LNCAP (cell line): ENCODE measurements at regions not wholly inside any gene's neighbourhood (a gene's known extent, or its start where the extent isn't known, plus 50 kb on each side); places are given as distances from the start of the nearest gene placed in this dataset.

Source experiments
- TF ChIP-seq, protein P1 (sequence below): fragments of 450-650 bp; IDR thresholded peaks from 2 replicates; pipeline ENCODE4 v1.5.1; 2017; ENCODE audit warnings: mild to moderate bottlenecking

DNA sequence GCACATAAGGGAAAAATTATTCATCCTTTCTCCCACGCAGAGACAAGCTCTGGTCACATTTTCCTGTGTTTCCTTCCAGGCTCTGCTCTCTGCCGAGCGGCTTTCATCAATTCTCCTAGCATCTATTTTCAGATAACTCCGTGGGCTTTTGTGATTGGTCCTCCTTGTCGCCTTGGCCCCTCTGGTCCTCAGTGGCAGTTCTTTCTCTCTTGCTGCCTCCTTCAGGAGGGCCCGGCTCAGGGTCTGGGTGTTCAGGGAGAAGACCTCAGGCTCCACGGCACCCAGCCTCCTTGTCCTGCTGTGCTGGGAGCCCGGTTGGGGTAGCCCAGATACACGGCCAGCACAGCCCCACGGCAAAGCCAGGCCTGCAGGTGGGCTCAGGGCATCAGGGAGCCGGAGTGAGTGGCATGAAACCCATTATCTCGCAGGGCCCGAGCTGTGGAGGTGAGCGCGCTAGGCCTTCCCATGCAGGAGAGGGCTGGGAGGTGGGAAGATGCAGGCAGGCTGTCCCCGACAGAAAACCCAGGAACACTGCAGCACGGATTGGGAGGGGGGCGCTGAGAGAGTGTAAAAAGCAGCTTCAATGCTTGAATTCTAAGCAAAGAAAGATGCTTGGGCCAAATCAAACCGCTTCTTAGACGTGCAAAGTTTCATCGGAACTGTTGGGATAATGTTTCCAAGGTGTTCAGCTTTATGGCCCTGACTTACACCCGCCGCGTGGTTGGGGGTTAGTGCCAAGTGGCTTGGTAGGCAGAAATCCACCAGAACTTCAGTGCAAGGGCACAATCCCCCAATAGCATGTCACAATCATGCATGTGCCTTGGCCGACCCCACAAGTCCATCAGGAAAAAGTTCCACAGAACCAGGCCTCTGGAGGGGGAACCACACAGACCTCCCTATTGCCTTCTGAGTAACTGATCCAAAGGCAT, 81.9 kb upstream of the WNT7B start:
- TF ChIP-seq, protein P1, sequence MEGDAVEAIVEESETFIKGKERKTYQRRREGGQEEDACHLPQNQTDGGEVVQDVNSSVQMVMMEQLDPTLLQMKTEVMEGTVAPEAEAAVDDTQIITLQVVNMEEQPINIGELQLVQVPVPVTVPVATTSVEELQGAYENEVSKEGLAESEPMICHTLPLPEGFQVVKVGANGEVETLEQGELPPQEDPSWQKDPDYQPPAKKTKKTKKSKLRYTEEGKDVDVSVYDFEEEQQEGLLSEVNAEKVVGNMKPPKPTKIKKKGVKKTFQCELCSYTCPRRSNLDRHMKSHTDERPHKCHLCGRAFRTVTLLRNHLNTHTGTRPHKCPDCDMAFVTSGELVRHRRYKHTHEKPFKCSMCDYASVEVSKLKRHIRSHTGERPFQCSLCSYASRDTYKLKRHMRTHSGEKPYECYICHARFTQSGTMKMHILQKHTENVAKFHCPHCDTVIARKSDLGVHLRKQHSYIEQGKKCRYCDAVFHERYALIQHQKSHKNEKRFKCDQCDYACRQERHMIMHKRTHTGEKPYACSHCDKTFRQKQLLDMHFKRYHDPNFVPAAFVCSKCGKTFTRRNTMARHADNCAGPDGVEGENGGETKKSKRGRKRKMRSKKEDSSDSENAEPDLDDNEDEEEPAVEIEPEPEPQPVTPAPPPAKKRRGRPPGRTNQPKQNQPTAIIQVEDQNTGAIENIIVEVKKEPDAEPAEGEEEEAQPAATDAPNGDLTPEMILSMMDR: no peak

DNA sequence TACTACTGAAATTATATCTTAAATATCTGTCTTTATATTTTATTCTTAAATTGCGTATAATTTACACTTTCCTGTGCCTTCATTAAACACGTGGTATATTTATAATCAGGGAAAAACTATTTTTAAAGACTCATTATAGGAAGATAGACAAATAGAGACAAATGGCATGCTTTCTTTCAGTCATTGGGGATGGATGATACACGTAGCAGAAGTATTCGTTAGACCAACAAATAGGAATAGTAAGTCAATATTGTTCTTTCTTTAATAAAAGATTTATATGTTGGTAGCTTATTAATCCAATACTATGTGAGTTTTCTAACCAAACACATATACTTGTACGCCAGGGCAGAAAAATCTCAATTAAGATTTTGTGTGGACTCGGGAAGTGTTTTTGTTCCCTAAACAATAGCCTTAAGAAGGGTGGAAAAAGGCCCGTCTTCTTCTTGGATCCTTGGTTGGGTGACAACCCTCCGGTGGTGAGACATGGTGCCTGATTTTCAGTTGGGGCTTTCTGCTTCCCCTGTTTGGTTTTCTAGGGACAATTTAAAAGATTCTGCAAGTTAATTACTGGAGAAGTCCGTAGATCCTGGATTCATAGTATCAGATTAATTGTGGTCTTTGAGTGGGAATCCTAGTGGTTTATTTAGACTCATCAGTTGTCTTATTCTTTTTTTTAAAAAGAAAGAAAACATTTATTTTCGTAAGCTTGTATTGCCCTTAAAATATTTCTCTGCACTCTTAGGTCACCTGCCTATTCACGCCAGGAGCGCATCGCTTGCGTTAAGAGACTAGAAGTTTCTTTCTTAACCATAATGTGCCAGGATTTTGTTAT, 83.5 kb upstream of the WNT7B start:
- TF ChIP-seq, protein P1: no peak

DNA sequence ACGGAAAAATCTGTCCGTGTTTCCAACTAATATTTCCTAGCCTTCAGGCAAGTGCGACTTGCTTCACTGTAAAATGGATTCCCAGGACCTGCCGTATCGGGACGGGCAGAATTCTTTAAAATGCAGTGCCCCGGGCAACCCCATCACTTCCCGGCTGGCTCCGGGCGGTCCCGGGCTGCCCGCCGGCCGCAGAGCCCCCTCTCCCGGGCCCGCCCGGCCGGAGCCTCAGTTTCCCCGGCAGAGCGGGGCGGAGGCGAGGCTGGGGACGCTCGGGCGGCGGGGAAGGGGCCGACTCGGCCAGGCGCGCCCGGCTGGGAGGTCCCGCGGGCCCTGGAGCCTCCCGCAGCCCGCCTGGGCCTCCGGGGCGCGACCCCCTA, 84.2 kb upstream of the WNT7B start:
- TF ChIP-seq, protein P1: no peak

DNA sequence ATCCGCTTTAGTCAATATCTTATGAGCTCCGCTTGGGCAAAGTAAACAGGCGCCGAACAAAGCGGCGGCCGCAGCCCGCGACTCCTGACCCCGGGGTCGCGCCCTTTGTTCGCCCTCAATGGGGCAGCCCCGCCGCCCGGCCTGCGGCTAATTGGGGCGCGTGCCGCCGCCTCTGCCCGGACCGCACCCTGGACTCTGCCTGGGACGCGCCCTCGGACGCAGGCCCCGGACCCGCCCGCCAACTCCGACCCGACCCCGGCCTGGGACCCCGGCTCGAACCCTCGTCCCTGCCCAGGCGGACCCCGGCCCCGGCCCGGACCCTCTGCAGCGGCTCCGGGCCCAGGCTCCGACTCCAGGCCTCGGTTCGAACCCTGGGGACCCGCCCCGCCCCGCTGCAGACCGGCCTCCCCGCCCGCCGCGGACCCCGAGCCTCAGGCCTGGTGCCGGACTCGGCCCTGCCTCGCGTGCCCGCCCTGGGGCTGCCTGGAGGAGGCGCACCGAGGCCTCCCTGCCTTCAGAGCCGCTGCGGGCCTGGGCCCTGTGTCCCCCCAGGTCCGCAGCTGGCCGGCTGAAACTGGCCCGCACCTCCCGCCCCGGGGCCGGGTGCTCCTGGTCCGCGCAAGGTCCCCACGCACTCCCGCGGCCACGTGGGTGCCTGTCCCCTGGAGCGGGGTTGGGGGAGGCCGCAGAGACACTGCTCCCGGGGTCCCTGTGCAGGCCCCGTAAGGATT, 84.7 kb upstream of the WNT7B start:
- TF ChIP-seq, protein P1: no peak

DNA sequence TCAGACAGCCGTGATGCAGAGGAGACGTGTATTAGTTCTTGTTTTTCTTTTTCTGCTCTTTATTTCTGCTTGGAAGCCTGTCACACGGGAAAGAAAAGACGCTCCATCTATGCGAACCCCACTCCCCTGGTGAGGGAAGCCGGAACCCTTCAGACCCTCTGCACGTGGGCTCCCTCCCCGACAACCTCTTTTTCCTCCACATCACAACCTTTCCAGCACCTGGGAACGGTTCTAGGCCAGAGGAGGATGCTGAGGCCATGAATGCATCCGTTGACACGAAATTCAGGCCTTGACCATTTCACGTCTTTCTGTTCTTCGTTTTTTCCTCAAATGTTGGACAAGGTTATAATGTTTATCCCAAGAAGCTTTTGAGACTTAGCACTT, 85.3 kb upstream of the WNT7B start:
- TF ChIP-seq, protein P1: no peak

DNA sequence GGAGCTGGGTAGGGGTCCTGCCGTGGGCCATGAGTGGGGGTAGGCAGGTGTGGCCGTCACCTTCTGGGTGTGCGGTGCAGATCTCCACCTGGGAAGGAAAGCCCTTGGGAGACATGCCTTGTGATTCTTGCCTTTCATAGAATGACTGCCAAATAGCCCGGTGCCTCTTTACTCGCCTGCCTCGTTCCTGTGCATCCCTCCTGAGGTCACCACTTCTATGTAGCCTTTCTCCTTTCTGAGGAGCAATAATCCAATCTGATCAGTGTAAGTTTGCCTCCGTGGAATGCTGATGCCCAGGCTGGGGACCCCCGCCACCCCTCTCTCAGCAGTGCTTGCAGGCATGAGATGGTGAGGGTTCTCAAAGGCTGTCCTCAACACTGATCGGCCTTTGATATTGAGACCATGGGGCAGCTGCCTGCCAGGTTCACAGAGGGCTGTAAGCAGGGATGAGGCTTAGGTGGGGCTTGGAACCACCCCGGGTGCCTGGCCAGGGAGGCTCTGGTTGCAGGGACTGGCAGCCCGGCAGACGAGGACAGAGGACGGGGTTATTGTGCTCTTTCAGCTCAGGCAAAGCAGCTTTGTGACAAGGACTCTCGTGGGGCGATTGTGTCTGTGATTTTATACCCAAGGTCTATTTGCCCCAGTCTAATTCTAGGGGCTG, 86.1 kb upstream of the WNT7B start:
- TF ChIP-seq, protein P1: no peak

DNA sequence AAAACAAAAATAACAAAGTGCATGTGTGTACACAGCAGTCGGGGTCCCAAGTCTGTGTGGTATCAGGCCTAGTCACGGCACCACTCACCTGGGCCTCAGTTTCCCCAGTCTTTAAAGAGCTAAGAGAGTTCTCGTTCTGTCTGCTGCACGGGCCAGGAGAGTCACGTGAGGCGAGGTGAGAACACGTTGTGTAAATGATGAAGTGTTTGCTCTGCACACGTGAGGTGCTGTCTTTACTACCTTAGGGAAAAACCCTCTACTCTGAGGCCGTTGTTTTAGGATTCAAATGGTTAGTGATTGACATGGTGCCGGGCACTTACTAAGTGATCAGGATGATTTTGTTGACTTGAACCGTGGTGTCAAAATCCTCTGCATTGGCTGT, 86.5 kb upstream of the PPARA start:
- TF ChIP-seq, protein P1: no peak
